Hematopoietic multipotent progenitor cell treated with erythropoietin and hydrocortisone succinate and interleukin-3 and kit ligand, for 8 days (in vitro differentiated cells): ENCODE measurements at regions not wholly inside any gene's neighbourhood (a gene's known extent, or its start where the extent isn't known, plus 50 kb on each side); places are given as distances from the start of the nearest gene placed in this dataset.

Experiments used
- DNase-seq: peaks from one replicate; pipeline ENCODE4 v3.0.0-alpha.2; 2015

GRCh38 chr5:161960314-161960713 lies 107.3 kb upstream of the GABRG2 start:
- no peak for DNase-seq

- DNase-seq = peak; percentile 4
Measured at GRCh38 chr5:161966564-161966963, 101.0 kb upstream of the GABRG2 start.

- DNase-seq = no peak
Measured at GRCh38 chr5:161975350-161975749, 92.2 kb upstream of the GABRG2 start.

- DNase-seq = no peak
Measured at GRCh38 chr5:161988077-161988476, 79.5 kb upstream of the GABRG2 start.
